ENCODE measurements at regions not wholly inside any gene's neighbourhood (a gene's known extent, or its start where the extent isn't known, plus 50 kb on each side); places are given as distances from the start of the nearest gene placed in this dataset.

- peak in 3 of 4 donors; percentile 10 to 37 (median 18) for DNase-seq (ENCODE audit: low read depth in 4 of 4, low spot score in 3 of 4)
These were observed 274.0 kb downstream of the BRD1 start for GRCh38 chr22:49553518-49554295.

- no peak for DNase-seq (ENCODE audit: low read depth in 4 of 4, low spot score in 3 of 4)
These were observed 274.6 kb downstream of the BRD1 start for GRCh38 chr22:49553076-49553475.

DNA sequence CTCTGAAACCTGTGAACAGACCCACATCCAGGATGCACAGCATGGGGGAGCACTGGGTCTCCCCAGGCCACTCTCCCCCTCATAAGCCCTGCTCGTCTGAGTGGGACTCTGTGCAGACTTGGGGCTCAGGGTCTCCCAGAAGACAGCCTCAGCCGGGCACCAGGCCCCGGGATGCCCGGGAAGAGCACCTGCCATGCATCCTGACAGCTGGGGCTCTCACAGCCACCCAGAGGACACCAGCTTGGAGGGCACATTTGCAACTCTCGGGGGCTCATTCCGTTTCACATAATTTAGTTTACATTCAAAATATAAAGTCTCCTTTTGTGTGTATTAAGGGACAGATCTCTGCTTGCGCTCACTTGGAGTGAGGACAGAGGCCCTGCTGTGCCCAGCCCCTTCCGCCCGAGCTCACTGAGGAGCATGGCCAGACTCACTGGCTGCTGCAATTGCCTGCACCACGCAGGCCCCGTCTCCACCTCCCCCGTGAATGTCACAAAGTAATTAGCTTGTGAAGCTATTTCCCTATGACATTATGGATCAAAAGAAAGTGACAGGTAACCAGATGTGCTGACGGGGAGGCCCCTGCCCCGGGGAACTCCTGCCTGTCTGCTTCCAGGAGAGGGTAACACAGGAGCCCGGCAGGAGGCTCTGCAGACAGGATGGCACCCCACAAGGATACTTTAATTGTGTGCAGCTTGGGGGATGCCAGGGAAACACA, 275.6 kb downstream of the BRD1 start:
- no peak for DNase-seq (ENCODE audit: low read depth in 4 of 4, low spot score in 3 of 4)

- DNase-seq (ENCODE audit: low read depth in 4 of 4, low spot score in 3 of 4) = no peak
These were observed 276.2 kb downstream of the BRD1 start for GRCh38 chr22:49551446-49551845.

- no peak for DNase-seq (ENCODE audit: low read depth in 4 of 4, low spot score in 3 of 4)
These were observed 276.8 kb downstream of the BRD1 start for GRCh38 chr22:49550766-49551362.

- DNase-seq (ENCODE audit: low read depth in 4 of 4, low spot score in 3 of 4) = no peak
These were observed 277.6 kb downstream of the BRD1 start for GRCh38 chr22:49550141-49550430.

GRCh38 chr22:49549256-49550140, 278.2 kb downstream of the BRD1 start:
- DNase-seq (ENCODE audit: low read depth in 4 of 4, low spot score in 3 of 4) = no peak

DNA sequence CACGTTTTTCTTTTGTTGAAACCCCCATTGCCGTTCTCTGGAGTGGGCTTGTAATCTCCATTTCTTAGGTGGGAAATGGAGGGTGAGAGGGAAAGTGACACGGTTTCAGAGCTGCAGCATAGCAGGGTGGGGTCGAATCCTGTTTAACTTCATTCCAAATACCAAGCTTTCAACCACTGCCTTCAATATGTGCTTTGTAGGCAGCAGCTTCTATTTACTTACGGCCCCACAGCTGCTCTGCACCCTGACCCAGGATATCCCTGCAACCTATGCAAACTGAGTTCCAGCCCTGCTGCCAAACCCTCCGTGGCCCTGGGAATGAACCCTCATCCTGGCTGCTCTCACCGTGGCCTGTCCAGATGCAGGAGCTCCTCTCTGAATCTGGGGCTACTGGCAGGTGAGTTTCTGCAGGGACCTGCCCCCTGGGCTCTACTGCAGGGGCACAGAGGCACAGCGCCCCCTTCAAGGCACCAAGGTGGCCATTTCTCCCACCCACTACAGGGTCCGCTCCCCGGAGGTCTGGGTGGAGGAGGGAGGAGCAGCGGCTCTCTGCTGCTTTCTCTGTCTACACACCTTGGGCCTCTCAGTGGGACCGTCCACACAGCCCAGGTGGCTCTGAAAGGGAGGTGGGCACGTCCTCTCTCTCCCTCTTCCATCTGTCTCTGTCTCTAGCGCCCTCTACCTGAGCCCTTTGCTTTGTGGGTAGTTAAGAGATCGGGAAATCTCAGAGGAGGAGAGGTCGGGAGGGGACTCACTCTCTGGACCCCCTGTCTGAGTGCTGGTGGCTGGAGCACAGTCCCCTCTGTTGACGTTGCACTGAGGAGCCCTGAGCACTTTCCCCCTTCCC, 279.1 kb downstream of the BRD1 start:
- DNase-seq (ENCODE audit: low read depth in 4 of 4, low spot score in 3 of 4) = no peak

DNA sequence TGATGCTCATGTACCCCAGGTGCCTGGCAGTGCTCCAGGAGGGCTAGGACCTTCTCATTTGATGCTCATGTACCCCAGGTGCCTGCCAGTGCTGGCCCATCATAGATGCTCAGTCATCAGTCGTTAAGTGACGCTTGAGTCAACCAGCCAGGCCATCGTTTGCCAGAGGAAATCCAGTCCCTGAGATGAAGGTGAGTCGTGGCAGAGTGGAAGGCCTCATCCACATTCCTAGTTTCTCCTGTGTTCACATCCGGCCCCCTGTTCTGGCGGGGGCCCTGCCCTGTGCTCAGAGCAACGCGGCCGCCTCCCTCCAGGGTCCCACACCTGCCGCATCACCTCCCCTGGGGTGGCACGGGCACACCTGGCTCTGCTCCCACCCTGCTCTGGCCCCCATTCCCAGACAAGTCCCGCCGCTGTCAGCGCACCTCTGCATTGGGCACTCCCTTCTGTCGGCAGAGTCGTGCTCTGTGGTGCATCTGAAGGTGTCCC, 279.9 kb downstream of the BRD1 start:
- no peak for DNase-seq (ENCODE audit: low read depth in 4 of 4, low spot score in 3 of 4)

- DNase-seq (ENCODE audit: low read depth in 4 of 4, low spot score in 3 of 4) = no peak
These were observed 280.7 kb downstream of the BRD1 start for GRCh38 chr22:49546811-49547585.

- DNase-seq (ENCODE audit: low read depth in 4 of 4, low spot score in 3 of 4) = no peak
These were observed 282.1 kb downstream of the BRD1 start for GRCh38 chr22:49545606-49546005.

DNA sequence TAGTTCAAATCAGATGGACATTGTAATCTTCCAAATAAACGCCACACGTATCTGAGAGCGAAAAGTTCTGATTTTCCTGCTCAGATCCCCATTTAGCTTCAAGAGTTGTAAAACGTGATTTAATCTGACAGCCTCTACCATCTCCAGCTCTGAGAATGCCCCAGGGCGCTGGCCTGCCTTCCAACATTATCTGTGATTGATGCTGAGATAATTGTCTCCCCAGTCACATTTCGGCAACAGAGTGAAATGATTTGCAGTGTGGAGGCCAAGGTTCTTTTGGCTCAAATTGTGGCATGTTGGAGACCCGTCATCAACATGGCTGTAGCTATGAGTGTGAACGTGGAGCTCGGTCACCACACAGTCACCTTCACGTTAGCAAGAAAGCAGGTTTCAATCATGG, 283.4 kb downstream of the BRD1 start:
- no peak for DNase-seq (ENCODE audit: low read depth in 4 of 4, low spot score in 3 of 4)

DNA sequence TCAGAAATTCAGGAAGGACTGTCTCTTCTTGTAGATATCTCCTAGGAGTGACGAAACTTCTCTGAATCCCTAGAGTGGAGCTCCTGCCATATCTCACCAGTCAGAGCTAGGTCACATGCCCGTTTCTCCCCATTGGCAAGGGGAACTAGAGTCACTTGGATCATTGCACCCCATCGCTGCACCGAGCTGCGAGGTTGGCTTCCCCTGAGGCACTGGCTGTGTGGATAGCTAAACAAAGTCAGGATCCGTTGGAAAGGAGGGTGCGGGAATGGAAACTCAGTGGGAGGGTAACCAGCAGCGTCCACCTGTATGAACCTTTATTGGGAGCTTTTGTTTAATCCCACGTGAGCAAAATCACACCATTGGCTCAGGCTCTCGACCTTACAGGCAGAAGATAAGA, 283.8 kb downstream of the BRD1 start:
- DNase-seq (ENCODE audit: low read depth in 4 of 4, low spot score in 3 of 4) = no peak

DNA sequence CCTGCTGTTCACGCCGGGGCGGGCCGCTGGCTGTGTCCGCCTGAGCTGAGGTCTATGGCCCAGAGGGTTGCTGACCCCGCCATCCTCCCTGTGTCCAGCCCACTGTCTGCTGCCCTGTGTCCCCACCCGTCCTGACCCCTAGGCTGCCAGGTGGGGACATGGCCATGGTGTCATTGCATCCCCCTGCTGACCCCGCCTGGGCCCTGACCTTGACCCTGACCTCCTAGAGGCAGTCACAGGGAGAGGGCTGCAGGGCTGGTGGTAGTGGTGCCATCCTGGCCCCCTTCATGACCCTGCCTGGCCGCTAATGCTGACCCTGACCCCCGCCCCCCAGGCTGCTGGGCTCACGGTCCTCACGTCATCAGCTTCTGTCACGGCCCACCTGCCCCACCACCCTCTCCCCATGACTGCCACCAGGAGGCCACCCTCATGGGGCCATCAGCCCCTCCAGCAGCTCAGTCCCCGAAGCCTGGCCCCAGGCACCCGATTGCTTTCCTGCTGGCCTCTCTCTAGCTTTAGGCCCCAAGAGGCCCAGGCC, 285.9 kb downstream of the BRD1 start:
- no peak for DNase-seq (ENCODE audit: low read depth in 4 of 4, low spot score in 3 of 4)

- DNase-seq (ENCODE audit: low read depth in 4 of 4, low spot score in 3 of 4) = no peak
These were observed 286.6 kb downstream of the BRD1 start for GRCh38 chr22:49540913-49541692.

- no peak for DNase-seq (ENCODE audit: low read depth in 4 of 4, low spot score in 3 of 4)
These were observed 287.4 kb downstream of the BRD1 start for GRCh38 chr22:49540084-49540912.

- no peak for DNase-seq (ENCODE audit: low read depth in 4 of 4, low spot score in 3 of 4)
These were observed 289.7 kb downstream of the BRD1 start for GRCh38 chr22:49538006-49538405.
